ENCODE measurements at regions not wholly inside any gene's neighbourhood (a gene's known extent, or its start where the extent isn't known, plus 50 kb on each side); places are given as distances from the start of the nearest gene placed in this dataset.

DNA sequence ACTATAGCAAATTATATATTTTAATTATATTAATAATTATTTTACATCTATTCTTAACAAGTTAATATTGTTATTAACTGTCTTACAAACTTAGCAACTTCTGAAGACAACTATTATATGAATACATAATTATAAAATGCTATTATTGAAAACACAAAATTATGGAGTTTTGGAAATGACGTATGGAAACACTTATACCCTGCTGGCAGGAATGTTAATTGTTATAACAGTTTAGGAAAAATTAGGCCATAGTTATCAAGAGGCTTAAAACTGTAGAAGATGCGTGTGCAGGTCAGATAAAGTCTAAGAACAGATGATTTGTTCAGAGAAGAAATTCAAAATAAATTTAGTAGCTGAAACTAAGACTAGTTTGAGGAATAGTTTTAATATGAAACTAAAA is 211.7 kb downstream of the FAT4 start:
- TF ChIP-seq YY1 (IDR thresholded peaks at IDR 0.05; ENCODE audit: insufficient read depth, insufficient read length) (no peak), SUZ12 (IDR thresholded peaks at IDR 0.05; ENCODE audit: extremely low read depth, insufficient read depth, insufficient read length) (no peak)
